ENCODE measurements at regions not wholly inside any gene's neighbourhood (a gene's known extent, or its start where the extent isn't known, plus 50 kb on each side); places are given as distances from the start of the nearest gene placed in this dataset.
A peak's percentile ranks its signal among the peaks of the same experiment; 100 is the strongest.

DNA sequence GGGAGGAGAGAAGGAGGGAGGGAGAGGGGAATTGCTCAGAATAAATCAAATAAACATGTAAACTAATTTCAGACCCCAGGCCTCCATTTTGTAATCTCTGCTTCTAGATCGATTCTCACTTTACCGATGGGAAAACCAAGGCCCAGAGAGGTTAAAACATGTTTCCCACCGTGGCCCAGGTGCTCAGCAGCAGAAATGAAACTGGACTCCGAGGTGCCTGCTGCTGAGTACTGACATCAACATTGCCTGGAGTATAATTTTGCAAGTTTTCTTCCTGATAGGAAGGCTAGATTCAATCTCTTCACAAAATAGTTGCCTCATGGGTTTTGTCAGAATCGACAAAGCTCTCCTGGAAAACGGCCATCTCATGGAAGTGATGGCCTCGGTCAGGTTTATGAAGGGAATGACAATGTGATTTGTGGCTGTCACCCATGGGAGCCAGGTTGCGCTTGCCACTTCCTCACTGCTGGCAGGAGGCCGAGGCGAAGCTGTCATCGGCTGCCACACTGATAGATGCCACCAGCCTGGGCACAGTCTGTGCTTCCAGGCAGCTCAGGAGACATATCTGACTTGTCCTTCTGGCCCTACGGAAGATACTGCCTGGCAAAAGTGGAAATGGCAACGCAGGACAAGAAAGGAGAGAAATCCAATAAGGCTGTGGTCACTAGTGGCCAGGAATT lies 133.1 kb upstream of the LRRN1 start:
- Histone ChIP-seq H3K79me2 (ENCODE audit: insufficient read depth, low read length) (no peaks in the 10 kb centered on the region), H3K27me3 (ENCODE audit: insufficient read depth, low read length) (no peaks in the 10 kb centered on the region), H3K4me1 (ENCODE audit: insufficient read depth, low read length) (peaks cover 17% of the 10 kb centered on the region), H4K20me1 (ENCODE audit: insufficient read depth, low read length) (no peaks in the 10 kb centered on the region), H3K4me3 (ENCODE audit: insufficient read depth, low read depth, low read length) (no peak overlapping the region), H3K9ac (ENCODE audit: low read length) (no peak overlapping the region), H2AFZ (ENCODE audit: low read depth, low read length) (peak overlapping the region; percentile 51), H3K27ac (ENCODE audit: low read depth, low read length) (peak overlapping the region; percentile 14), H3K4me2 (ENCODE audit: low read length) (no peak overlapping the region), H3K9me3 (ENCODE audit: insufficient read depth, low read depth, low read length) (no peaks in the 10 kb centered on the region), H3K36me3 (ENCODE audit: insufficient read depth, low read length) (no peaks in the 10 kb centered on the region)
- Mint-ChIP-seq H3K27ac (ENCODE audit: unreplicated experiment) (no peak overlapping the region), H3K9me3 (ENCODE audit: unreplicated experiment) (no peaks in the 10 kb centered on the region), H3K4me1 (ENCODE audit: low read depth, unreplicated experiment) (peaks cover 6% of the 10 kb centered on the region), H3K36me3 (ENCODE audit: low read depth, unreplicated experiment) (no peaks in the 10 kb centered on the region), H3K27me3 (ENCODE audit: low read depth, unreplicated experiment) (no peaks in the 10 kb centered on the region), H3K4me3 (ENCODE audit: unreplicated experiment) (no peak overlapping the region)
- TF ChIP-seq EZH2 (IDR thresholded peaks at IDR 0.05; ENCODE audit: insufficient read depth, low read length) = no peak
- TF ChIP-seq CTCF (IDR thresholded peaks at IDR 0.05; ENCODE audit: insufficient read depth, low read depth, low read length) = no peak
- DNase-seq (ENCODE audit: low read depth) = no peak
- no peak for FAIRE-seq

- H3K79me2 ChIP-seq (ENCODE audit: insufficient read depth, low read length) = no peaks in the 10 kb centered on the region
- no peak for FAIRE-seq
- H3K27ac ChIP-seq (ENCODE audit: low read depth, low read length) = peak overlapping the region; percentile 76
- peak overlapping the region; percentile 62 for H3K4me2 ChIP-seq (ENCODE audit: low read length)
- peak overlapping the region; percentile 59 for H3K9ac ChIP-seq (ENCODE audit: low read length)
- H3K4me1 ChIP-seq (ENCODE audit: insufficient read depth, low read length) = peaks cover 17% of the 10 kb centered on the region
- peak overlapping the region; percentile 8 for H3K4me3 ChIP-seq (ENCODE audit: insufficient read depth, low read depth, low read length)
- H3K36me3 ChIP-seq (ENCODE audit: insufficient read depth, low read length) = no peaks in the 10 kb centered on the region
- H3K27me3 ChIP-seq (ENCODE audit: insufficient read depth, low read length) = no peaks in the 10 kb centered on the region
- H3K27ac Mint-ChIP-seq (ENCODE audit: unreplicated experiment) = peak overlapping the region; percentile 30
- no peaks in the 10 kb centered on the region for H3K36me3 Mint-ChIP-seq (ENCODE audit: low read depth, unreplicated experiment)
- no peaks in the 10 kb centered on the region for H3K27me3 Mint-ChIP-seq (ENCODE audit: low read depth, unreplicated experiment)
- H2AFZ ChIP-seq (ENCODE audit: low read depth, low read length) = no peak overlapping the region
- no peaks in the 10 kb centered on the region for H3K9me3 Mint-ChIP-seq (ENCODE audit: unreplicated experiment)
- no peak overlapping the region for H3K4me3 Mint-ChIP-seq (ENCODE audit: unreplicated experiment)
- no peaks in the 10 kb centered on the region for H4K20me1 ChIP-seq (ENCODE audit: insufficient read depth, low read length)
- H3K4me1 Mint-ChIP-seq (ENCODE audit: low read depth, unreplicated experiment) = peaks cover 6% of the 10 kb centered on the region
- TF ChIP-seq EZH2 (IDR thresholded peaks at IDR 0.05; ENCODE audit: insufficient read depth, low read length) = no peak
- TF ChIP-seq CTCF (IDR thresholded peaks at IDR 0.05; ENCODE audit: insufficient read depth, low read depth, low read length) = no peak
- H3K9me3 ChIP-seq (ENCODE audit: insufficient read depth, low read depth, low read length) = no peaks in the 10 kb centered on the region
- DNase-seq (ENCODE audit: low read depth) = peak; percentile 75
These were observed 133.7 kb upstream of the LRRN1 start for GRCh38 chr3:3665546-3665945.

GRCh38 chr3:3664935-3665334 lies 134.3 kb upstream of the LRRN1 start:
- Histone ChIP-seq H2AFZ (ENCODE audit: low read depth, low read length) (no peak overlapping the region), H3K79me2 (ENCODE audit: insufficient read depth, low read length) (no peaks in the 10 kb centered on the region), H3K9me3 (ENCODE audit: insufficient read depth, low read depth, low read length) (no peaks in the 10 kb centered on the region), H3K4me2 (ENCODE audit: low read length) (peak overlapping the region; percentile 62), H3K9ac (ENCODE audit: low read length) (peak overlapping the region; percentile 59), H3K27ac (ENCODE audit: low read depth, low read length) (peak overlapping the region; percentile 76), H3K27me3 (ENCODE audit: insufficient read depth, low read length) (no peaks in the 10 kb centered on the region), H3K36me3 (ENCODE audit: insufficient read depth, low read length) (no peaks in the 10 kb centered on the region), H4K20me1 (ENCODE audit: insufficient read depth, low read length) (no peaks in the 10 kb centered on the region), H3K4me3 (ENCODE audit: insufficient read depth, low read depth, low read length) (peak overlapping the region; percentile 8), H3K4me1 (ENCODE audit: insufficient read depth, low read length) (peaks cover 17% of the 10 kb centered on the region)
- Mint-ChIP-seq H3K27ac (ENCODE audit: unreplicated experiment) (peak overlapping the region; percentile 30), H3K4me3 (ENCODE audit: unreplicated experiment) (no peak overlapping the region), H3K4me1 (ENCODE audit: low read depth, unreplicated experiment) (peaks cover 6% of the 10 kb centered on the region), H3K27me3 (ENCODE audit: low read depth, unreplicated experiment) (no peaks in the 10 kb centered on the region), H3K36me3 (ENCODE audit: low read depth, unreplicated experiment) (no peaks in the 10 kb centered on the region), H3K9me3 (ENCODE audit: unreplicated experiment) (no peaks in the 10 kb centered on the region)
- no peak for TF ChIP-seq CTCF (IDR thresholded peaks at IDR 0.05; ENCODE audit: insufficient read depth, low read depth, low read length)
- TF ChIP-seq EZH2 (IDR thresholded peaks at IDR 0.05; ENCODE audit: insufficient read depth, low read length) = no peak
- FAIRE-seq (no peak), DNase-seq (ENCODE audit: low read depth) (peak; percentile 89)
